ENCODE measurements at regions not wholly inside any gene's neighbourhood (a gene's known extent, or its start where the extent isn't known, plus 50 kb on each side); places are given as distances from the start of the nearest gene placed in this dataset.

- Histone ChIP-seq H3K4me3 (no peak overlapping the region), H3K27ac (no peak overlapping the region), H3K4me1 (no peaks in the 10 kb centered on the region), H3K36me3 (replicated peaks in 1 of 2; ENCODE audit: insufficient read depth in 1 of 2, low read depth in 2 of 2) (no peaks in the 10 kb centered on the region), H3K27me3 (no peaks in the 10 kb centered on the region), H3K9me3 (no peaks in the 10 kb centered on the region)
- DNase-seq = no peak
- 21 to 42% methylated on average over 1 of the region's 1 CpG for WGBS, 2 donors
- no peak for ATAC-seq
- intact Hi-C loops (cut with DNase I) = no loop called here
- no peak for TF ChIP-seq POLR2A (IDR thresholded peaks at IDR 0.05)
- TF ChIP-seq, protein P1, sequence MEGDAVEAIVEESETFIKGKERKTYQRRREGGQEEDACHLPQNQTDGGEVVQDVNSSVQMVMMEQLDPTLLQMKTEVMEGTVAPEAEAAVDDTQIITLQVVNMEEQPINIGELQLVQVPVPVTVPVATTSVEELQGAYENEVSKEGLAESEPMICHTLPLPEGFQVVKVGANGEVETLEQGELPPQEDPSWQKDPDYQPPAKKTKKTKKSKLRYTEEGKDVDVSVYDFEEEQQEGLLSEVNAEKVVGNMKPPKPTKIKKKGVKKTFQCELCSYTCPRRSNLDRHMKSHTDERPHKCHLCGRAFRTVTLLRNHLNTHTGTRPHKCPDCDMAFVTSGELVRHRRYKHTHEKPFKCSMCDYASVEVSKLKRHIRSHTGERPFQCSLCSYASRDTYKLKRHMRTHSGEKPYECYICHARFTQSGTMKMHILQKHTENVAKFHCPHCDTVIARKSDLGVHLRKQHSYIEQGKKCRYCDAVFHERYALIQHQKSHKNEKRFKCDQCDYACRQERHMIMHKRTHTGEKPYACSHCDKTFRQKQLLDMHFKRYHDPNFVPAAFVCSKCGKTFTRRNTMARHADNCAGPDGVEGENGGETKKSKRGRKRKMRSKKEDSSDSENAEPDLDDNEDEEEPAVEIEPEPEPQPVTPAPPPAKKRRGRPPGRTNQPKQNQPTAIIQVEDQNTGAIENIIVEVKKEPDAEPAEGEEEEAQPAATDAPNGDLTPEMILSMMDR (IDR thresholded peaks at IDR 0.05) = no peak
Observed at GRCh38 chr5:68542207-68542606, 326.7 kb downstream of the PIK3R1 start.

DNA sequence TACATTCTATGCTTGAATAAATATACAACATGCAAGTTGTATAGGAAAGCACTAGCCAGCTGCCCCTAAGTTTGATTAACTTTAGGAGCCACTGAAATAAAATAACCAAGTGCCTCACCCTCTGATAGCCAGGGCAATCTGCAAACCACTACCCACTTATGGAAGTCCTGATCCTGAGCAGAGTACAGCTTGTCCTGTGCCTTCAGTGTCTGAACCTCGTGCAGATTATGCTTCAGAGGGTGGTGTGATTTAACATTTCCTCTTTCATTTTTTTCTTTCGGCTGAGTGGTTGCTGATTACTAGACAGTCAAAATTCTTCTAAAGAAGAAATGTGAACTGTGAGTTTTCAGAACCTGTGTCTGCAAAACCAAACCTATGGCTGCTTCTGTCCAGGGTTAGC is 327.7 kb downstream of the PIK3R1 start:
- intact Hi-C loops (cut with DNase I) = no loop called here
- Histone ChIP-seq H3K27ac (no peak overlapping the region), H3K9me3 (no peaks in the 10 kb centered on the region), H3K27me3 (no peaks in the 10 kb centered on the region), H3K36me3 (replicated peaks in 1 of 2; ENCODE audit: insufficient read depth in 1 of 2, low read depth in 2 of 2) (no peaks in the 10 kb centered on the region), H3K4me3 (no peak overlapping the region), H3K4me1 (no peaks in the 10 kb centered on the region)
- WGBS, 2 donors = 42 to 56% methylated on average over 2 of the region's 2 CpGs
- TF ChIP-seq POLR2A (IDR thresholded peaks at IDR 0.05) = no peak
- TF ChIP-seq, protein P1 (IDR thresholded peaks at IDR 0.05) = no peak
- DNase-seq = peak in 2 of 4 donors; percentile 9 to 15
- no peak for ATAC-seq

DNA sequence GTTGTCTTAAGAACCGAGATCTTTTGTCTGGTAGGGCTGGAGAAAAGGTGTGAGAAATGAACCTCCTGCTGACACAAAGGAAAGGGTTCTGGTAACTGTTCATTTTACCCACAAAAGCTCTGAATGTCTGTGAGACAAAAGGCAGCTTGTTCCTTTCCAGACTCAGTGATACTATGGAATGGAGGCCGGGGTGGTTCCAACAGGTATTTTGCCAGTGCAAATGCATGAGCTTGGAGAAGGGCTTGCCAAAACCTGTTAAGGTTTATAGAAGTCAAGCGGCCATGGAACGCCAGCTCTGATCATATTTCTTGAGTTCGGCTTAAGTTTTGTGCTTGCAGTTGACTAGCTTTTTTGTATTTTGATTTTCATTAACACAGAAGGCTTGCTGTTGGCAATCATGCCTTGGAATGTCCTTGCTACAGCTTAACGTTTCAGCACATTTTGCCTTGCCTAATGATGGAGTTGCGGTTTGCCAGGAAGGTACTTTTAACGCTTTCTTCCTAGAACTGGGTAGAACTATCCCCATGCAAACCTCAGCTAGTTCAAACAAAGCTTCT is 328.6 kb downstream of the PIK3R1 start:
- Histone ChIP-seq H3K4me1 (no peaks in the 10 kb centered on the region), H3K27ac (no peak overlapping the region), H3K36me3 (replicated peaks in 1 of 2; ENCODE audit: insufficient read depth in 1 of 2, low read depth in 2 of 2) (no peaks in the 10 kb centered on the region), H3K27me3 (no peaks in the 10 kb centered on the region), H3K9me3 (no peaks in the 10 kb centered on the region), H3K4me3 (no peak overlapping the region)
- 83% methylated on average over 8 of the region's 8 CpGs for WGBS, 2 donors
- ATAC-seq = no peak
- TF ChIP-seq POLR2A (IDR thresholded peaks at IDR 0.05) = no peak
- DNase-seq = no peak
- intact Hi-C loops (cut with DNase I) = no loop called here

- TF ChIP-seq, protein P1 (IDR thresholded peaks at IDR 0.05) = no peak
- no peak for TF ChIP-seq POLR2A (IDR thresholded peaks at IDR 0.05)
- DNase-seq = no peak
- Histone ChIP-seq H3K4me3 (no peak overlapping the region), H3K27me3 (no peaks in the 10 kb centered on the region), H3K9me3 (no peaks in the 10 kb centered on the region), H3K36me3 (replicated peaks in 1 of 2; ENCODE audit: insufficient read depth in 1 of 2, low read depth in 2 of 2) (no peaks in the 10 kb centered on the region), H3K4me1 (no peaks in the 10 kb centered on the region), H3K27ac (no peak overlapping the region)
- ATAC-seq = no peak
- intact Hi-C loops (cut with DNase I) = no loop called here
- 76 to 79% methylated on average over 14 of the region's 14 CpGs for WGBS, 2 donors
Observed at GRCh38 chr5:68544648-68545552, 329.3 kb downstream of the PIK3R1 start.

GRCh38 chr5:68545636-68546295 is 330.2 kb downstream of the PIK3R1 start:
- no peak overlapping the region for H3K4me3 ChIP-seq
- intact Hi-C loops (cut with DNase I) = no loop called here
- DNase-seq = no peak
- WGBS, 2 donors = 70 to 75% methylated on average over 6 to 7 of the region's 7 CpGs
- TF ChIP-seq, protein P1 (IDR thresholded peaks at IDR 0.05) = no peak
- no peak for TF ChIP-seq POLR2A (IDR thresholded peaks at IDR 0.05)
- H3K36me3 ChIP-seq (replicated peaks in 1 of 2; ENCODE audit: insufficient read depth in 1 of 2, low read depth in 2 of 2) = no peaks in the 10 kb centered on the region
- H3K27me3 ChIP-seq = no peaks in the 10 kb centered on the region
- no peaks in the 10 kb centered on the region for H3K4me1 ChIP-seq
- H3K9me3 ChIP-seq = no peaks in the 10 kb centered on the region
- ATAC-seq = no peak
- H3K27ac ChIP-seq = no peak overlapping the region
